SIG-M5 treated with dmso at 0.1 percent for 504 hours (cell line): ENCODE measurements at regions not wholly inside any gene's neighbourhood (a gene's known extent, or its start where the extent isn't known, plus 50 kb on each side); places are given as distances from the start of the nearest gene placed in this dataset.
"Not testable (repeated sequence)": the region's sequence is repeated elsewhere in the genome, so short reads cannot be mapped to it uniquely, and the experiment has no call there.

Experiments used
- DNase-seq: peaks from one replicate; lab custom pipeline; 2025; ENCODE audit not compliant: unreplicated experiment; lab: John Stamatoyannopoulos, UW

- DNase-seq, result no peak
Observed at GRCh38 chr15:60257591-60258159, 140.1 kb downstream of the ANXA2 start.

- DNase-seq, result no peak
Observed at GRCh38 chr15:60259469-60259868, 138.3 kb downstream of the ANXA2 start.

DNA sequence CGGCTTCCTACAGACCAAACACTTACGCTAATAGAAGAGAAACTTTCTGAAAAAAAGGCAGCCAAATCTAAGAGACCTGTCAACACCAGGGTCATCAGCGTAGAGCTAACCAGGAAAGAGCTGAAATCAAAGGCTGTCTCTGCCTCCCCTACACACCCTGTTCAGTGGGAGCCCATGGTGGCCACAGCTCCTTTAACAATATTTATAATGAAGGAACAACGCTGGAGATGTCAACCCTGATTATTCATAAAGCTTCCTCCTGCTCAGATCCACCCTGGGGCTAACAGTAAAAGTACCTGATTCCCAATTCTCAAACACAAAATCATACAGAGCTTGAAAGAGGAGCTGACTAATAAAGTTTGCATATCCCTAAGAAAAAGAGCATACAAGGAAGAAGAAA, 133.7 kb downstream of the ANXA2 start:
- DNase-seq, result no peak

DNA sequence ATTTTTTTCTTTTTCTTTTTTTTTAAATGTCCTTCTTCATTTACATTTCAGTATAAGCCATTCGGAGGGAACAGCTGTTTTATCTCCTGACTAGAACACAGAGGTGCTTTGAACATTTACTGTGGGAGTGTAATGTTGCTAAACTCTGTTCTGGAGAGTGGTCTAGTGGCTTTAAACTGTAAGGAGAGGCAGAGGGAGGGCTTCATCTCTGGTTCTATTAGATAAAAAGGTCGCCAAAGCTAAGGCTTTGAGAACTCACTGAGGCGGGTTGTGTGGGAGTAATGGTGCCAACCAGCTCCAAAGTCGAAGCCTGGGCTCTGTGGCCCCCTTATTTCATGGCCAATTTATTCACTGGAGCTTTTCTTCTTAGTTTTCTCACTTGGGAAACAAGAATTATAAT, 133.2 kb downstream of the ANXA2 start:
- DNase-seq, result no peak

- DNase-seq, result no peak
Observed at GRCh38 chr15:60265057-60265456, 132.7 kb downstream of the ANXA2 start.

DNA sequence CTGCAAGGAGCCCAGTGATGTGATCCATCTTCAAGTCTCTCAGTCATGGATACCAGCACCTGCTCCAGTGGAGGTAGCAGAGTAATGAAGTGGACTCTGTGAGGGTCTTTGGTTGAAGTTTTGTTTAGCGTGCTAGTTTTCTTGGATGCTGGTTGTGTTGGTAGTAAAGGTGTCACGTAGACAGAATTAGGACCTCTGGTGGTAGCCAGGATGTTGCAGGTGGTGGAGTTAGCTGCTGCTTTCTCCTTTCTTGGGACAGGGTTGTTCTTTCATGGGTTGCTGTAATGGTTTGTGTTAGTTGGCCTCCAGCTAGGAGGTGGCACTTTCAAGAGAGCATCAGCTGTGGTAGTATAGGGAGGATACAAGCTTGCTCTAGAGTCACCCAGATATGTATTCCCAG, 125.2 kb downstream of the ANXA2 start:
- DNase-seq, result no peak

DNA sequence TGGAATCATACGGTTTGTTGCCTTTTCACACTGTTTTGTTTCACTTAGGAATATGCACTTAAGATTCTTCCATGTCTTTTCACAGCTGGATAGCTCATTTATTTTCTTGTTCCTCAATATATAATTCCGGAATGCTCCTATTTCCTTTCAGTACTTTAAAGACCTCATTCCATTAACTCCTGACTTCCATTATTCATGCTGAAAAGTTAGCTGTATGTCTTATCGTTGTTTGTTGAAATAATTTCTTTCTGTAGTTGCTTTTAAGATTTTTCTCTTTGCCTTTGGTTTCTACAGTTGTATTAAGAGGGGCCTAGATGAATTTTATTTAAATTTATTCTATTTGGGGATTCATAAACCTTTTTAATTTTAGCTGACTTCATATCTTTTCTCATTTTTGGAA, 122.2 kb downstream of the ANXA2 start:
- DNase-seq, result no peak

GRCh38 chr15:60278879-60279278, 118.9 kb downstream of the ANXA2 start:
- no peak for DNase-seq

DNA sequence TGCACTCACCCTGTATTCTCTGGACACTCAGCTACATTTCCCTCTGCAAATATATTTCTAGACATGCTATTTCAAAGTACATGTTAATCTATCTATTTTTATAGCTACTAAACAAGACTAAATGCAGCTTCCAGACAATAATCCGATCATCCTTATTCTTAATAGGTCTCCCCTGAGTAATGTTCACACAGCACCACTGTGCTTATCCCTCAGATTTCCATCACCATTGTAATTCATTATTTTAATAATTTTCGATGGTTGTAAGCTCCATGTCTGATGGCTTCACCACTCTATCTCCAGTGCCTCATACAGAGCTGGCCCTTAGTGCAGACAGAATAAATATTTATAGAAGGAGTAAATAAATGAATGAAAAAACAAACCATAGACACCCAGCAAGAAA, 117.5 kb downstream of the ANXA2 start:
- no peak for DNase-seq

GRCh38 chr15:60283936-60284335, 113.8 kb downstream of the ANXA2 start:
- no peak for DNase-seq

GRCh38 chr15:60295901-60296300, 101.9 kb downstream of the ANXA2 start:
- DNase-seq, result not testable (repeated sequence)

DNA sequence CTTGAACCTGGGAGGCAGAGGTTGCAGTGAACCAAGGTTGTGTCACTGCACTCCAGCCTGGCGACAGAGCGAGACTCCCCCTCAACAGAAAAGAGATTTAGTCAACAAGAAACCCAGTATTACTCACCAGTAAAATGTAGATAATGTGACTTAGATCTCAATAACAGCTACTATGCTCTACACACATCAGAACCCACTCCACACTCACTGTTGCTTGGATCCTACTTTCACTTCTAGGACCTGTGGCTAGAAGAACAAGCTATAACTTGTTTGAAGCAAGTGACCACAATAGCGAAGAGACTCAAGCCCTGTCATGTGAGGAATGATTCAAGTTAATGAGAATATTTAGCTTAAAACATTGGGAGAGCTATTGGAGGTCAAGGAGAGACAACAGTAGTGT, 100.7 kb downstream of the ANXA2 start:
- DNase-seq, result no peak
